Activated CD8-positive, alpha-beta T cell treated with anti-CD3 and anti-CD28 coated beads, Interleukin-2, amount 10 ng/mL, durations not matched to agents 7 days and 5 days (primary cell): ENCODE measurements at regions not wholly inside any gene's neighbourhood (a gene's known extent, or its start where the extent isn't known, plus 50 kb on each side); places are given as distances from the start of the nearest gene placed in this dataset.
"Not testable (repeated sequence)": the region's sequence is repeated elsewhere in the genome, so short reads cannot be mapped to it uniquely, and the experiment has no call there.

Source experiments
- ATAC-seq: fragments of 150-1000 bp; cut with Tn5 transposase; one replicate; pipeline ENCODE4 v1.10.0; 2021; ENCODE audit warnings: moderate library complexity
- CTCF ChIA-PET: fragments of 350-600 bp; sonication (Branson Sonifier 250); formaldehyde crosslinking; loops from one replicate; lab custom pipeline; 2021; ENCODE audit warnings: antibody characterized with exemption; lab: Charles Lee
- POLR2A ChIA-PET: fragments of 350-600 bp; sonication (Branson Sonifier 250); formaldehyde crosslinking; loops from one replicate; lab custom pipeline; 2021; ENCODE audit warnings: antibody characterized with exemption; lab: Charles Lee
- DNase-seq: peaks from one replicate; pipeline ENCODE4 v3.0.0-alpha.2; 2020
- H3K27ac Mint-ChIP-seq: one replicate; pipeline ENCODE4 v1.8.0; 2021; ENCODE audit warnings: mild to moderate bottlenecking, mixed read lengths
- H3K27me3 Mint-ChIP-seq: one replicate; pipeline ENCODE4 v1.8.0; 2021; ENCODE audit warnings: low read depth, mixed read lengths
- H3K36me3 Mint-ChIP-seq: one replicate; pipeline ENCODE4 v1.8.0; 2021; ENCODE audit warnings: low read depth, mixed read lengths
- H3K4me1 Mint-ChIP-seq: one replicate; pipeline ENCODE4 v1.8.0; 2021; ENCODE audit warnings: low read depth, mixed read lengths
- H3K4me3 Mint-ChIP-seq: one replicate; pipeline ENCODE4 v1.8.0; 2021; ENCODE audit warnings: mild to moderate bottlenecking, mixed read lengths
- H3K9me3 Mint-ChIP-seq: one replicate; pipeline ENCODE4 v1.8.0; 2022; ENCODE audit warnings: mixed read lengths; ENCODE audit not compliant: insufficient read depth

- no peaks in the 10 kb centered on the region for H3K9me3 Mint-ChIP-seq
- H3K27ac Mint-ChIP-seq = peak overlapping the region; percentile 83
- H3K4me1 Mint-ChIP-seq = peaks cover 13% of the 10 kb centered on the region
- DNase-seq (no peak), ATAC-seq (no peak)
- peaks cover 18% of the 10 kb centered on the region for H3K27me3 Mint-ChIP-seq
- H3K4me3 Mint-ChIP-seq = peak overlapping the region; percentile 25
- POLR2A ChIA-PET = interaction anchor here (0.8 to 2.0 kb wide), 4 partner anchors 10 to 676 kb away, joined by 3 to 7 read pairs (median 4); no protein-coding TSS in a partner anchor
- H3K36me3 Mint-ChIP-seq = peaks cover 7% of the 10 kb centered on the region
- CTCF ChIA-PET = interaction anchor here (4.3 to 6.2 kb wide), 2 partner anchors 11 to 16 kb away, joined by 39 to 54 read pairs; no protein-coding TSS in a partner anchor
Measured at GRCh38 chr14:21863289-21863688, 189.7 kb upstream of the OR4E1 start.

- DNase-seq (no peak), ATAC-seq (peak; percentile 41)
- CTCF ChIA-PET = interaction anchor here (0.8 to 6.2 kb wide), 15 partner anchors 8 to 878 kb away, joined by 3 to 54 read pairs (median 4); no protein-coding TSS in a partner anchor
- Mint-ChIP-seq H3K4me3 (peak overlapping the region; percentile 64), H3K4me1 (peaks cover 4% of the 10 kb centered on the region), H3K27me3 (peaks cover 21% of the 10 kb centered on the region), H3K9me3 (no peaks in the 10 kb centered on the region), H3K27ac (peak overlapping the region; percentile 77), H3K36me3 (peaks cover 10% of the 10 kb centered on the region)
- POLR2A ChIA-PET = interaction anchor here (0.6 to 1.8 kb wide), 13 partner anchors 9 to 709 kb away, joined by 3 to 10 read pairs (median 4); no protein-coding TSS in a partner anchor
Measured at GRCh38 chr14:21861153-21861552, 187.5 kb upstream of the OR4E1 start.

- Mint-ChIP-seq H3K4me3 (peak overlapping the region; percentile 48), H3K27me3 (peaks cover 18% of the 10 kb centered on the region), H3K9me3 (no peaks in the 10 kb centered on the region), H3K4me1 (peaks cover 4% of the 10 kb centered on the region), H3K36me3 (peaks cover 10% of the 10 kb centered on the region), H3K27ac (peak overlapping the region; percentile 43)
- peak; percentile 65 for DNase-seq
- peak; percentile 44 for ATAC-seq
- ChIA-PET CTCF (interaction anchor here (0.9 to 6.2 kb wide), 15 partner anchors 8 to 719 kb away, joined by 3 to 54 read pairs (median 3); no protein-coding TSS in a partner anchor), POLR2A (interaction anchor here (1.1 to 1.8 kb wide), 3 partner anchors 8 to 675 kb away, joined by 3 to 9 read pairs (median 7); no protein-coding TSS in a partner anchor)
Measured at GRCh38 chr14:21860172-21860571, 186.6 kb upstream of the OR4E1 start.

- ATAC-seq = peak; percentile 38
- no peaks in the 10 kb centered on the region for H3K9me3 Mint-ChIP-seq
- peak overlapping the region; percentile 77 for H3K4me3 Mint-ChIP-seq
- peak overlapping the region; percentile 88 for H3K27ac Mint-ChIP-seq
- peaks cover 19% of the 10 kb centered on the region for H3K27me3 Mint-ChIP-seq
- ChIA-PET CTCF (interaction anchor here (1.1 to 2.8 kb wide), 23 partner anchors 9 to 831 kb away, joined by 3 to 39 read pairs (median 5); no protein-coding TSS in a partner anchor), POLR2A (interaction anchor here (0.6 to 2.4 kb wide), 12 partner anchors 8 to 709 kb away, joined by 3 to 9 read pairs (median 4); no protein-coding TSS in a partner anchor)
- H3K36me3 Mint-ChIP-seq = peaks cover 19% of the 10 kb centered on the region
- H3K4me1 Mint-ChIP-seq = peaks cover 13% of the 10 kb centered on the region
- no peak for DNase-seq
Measured at GRCh38 chr14:21852775-21853174, 179.2 kb upstream of the OR4E1 start.

- POLR2A ChIA-PET = interaction anchor here (0.7 to 2.4 kb wide), 15 partner anchors 9 to 710 kb away, joined by 3 to 9 read pairs (median 4); no protein-coding TSS in a partner anchor
- Mint-ChIP-seq H3K9me3 (no peaks in the 10 kb centered on the region), H3K27me3 (peaks cover 20% of the 10 kb centered on the region), H3K4me3 (peak overlapping the region; percentile 77), H3K36me3 (peaks cover 19% of the 10 kb centered on the region), H3K4me1 (peaks cover 13% of the 10 kb centered on the region), H3K27ac (peak overlapping the region; percentile 88)
- DNase-seq (peak; percentile 88), ATAC-seq (peak; percentile 71)
- CTCF ChIA-PET = interaction anchor here (0.6 to 2.8 kb wide), 49 partner anchors 9 to 1134 kb away, joined by 3 to 39 read pairs (median 4); no protein-coding TSS in a partner anchor
Measured at GRCh38 chr14:21852061-21852664, 178.5 kb upstream of the OR4E1 start.

GRCh38 chr14:21846902-21847301 is 173.3 kb upstream of the OR4E1 start:
- Mint-ChIP-seq H3K27ac (peak overlapping the region; percentile 68), H3K4me3 (peak overlapping the region; percentile 71), H3K36me3 (peaks cover 12% of the 10 kb centered on the region), H3K27me3 (peaks cover 33% of the 10 kb centered on the region)
- POLR2A ChIA-PET = interaction anchor here (0.7 to 2.3 kb wide), 7 partner anchors 15 to 723 kb away, joined by 3 to 7 read pairs (median 4); no protein-coding TSS in a partner anchor
- peak; percentile 51 for DNase-seq
- ATAC-seq = peak; percentile 63
- H3K4me1 Mint-ChIP-seq, H3K9me3 Mint-ChIP-seq: not testable (repeated sequence)
- CTCF ChIA-PET = interaction anchor here (0.7 to 6.3 kb wide), 10 partner anchors 10 to 723 kb away, joined by 3 to 54 read pairs (median 4); no protein-coding TSS in a partner anchor

- H3K9me3 Mint-ChIP-seq = no peaks in the 10 kb centered on the region
- peak; percentile 83 for ATAC-seq
- ChIA-PET POLR2A (interaction anchor here (0.7 to 2.3 kb wide), 7 partner anchors 15 to 724 kb away, joined by 3 to 7 read pairs (median 4); no protein-coding TSS in a partner anchor), CTCF (interaction anchor here (0.7 to 6.3 kb wide), 11 partner anchors 10 to 724 kb away, joined by 3 to 54 read pairs (median 4); no protein-coding TSS in a partner anchor)
- peak; percentile 77 for DNase-seq
- peaks cover 30% of the 10 kb centered on the region for H3K27me3 Mint-ChIP-seq
- H3K27ac Mint-ChIP-seq = peak overlapping the region; percentile 68
- peaks cover 12% of the 10 kb centered on the region for H3K36me3 Mint-ChIP-seq
- peaks cover 5% of the 10 kb centered on the region for H3K4me1 Mint-ChIP-seq
- H3K4me3 Mint-ChIP-seq = peak overlapping the region; percentile 71
Measured at GRCh38 chr14:21846227-21846885, 172.7 kb upstream of the OR4E1 start.

- H3K27me3 Mint-ChIP-seq = peaks cover 34% of the 10 kb centered on the region
- H3K4me1 Mint-ChIP-seq = peaks cover 2% of the 10 kb centered on the region
- peak overlapping the region; percentile 53 for H3K4me3 Mint-ChIP-seq
- H3K27ac Mint-ChIP-seq = peak overlapping the region; percentile 44
- ChIA-PET POLR2A (interaction anchor here (0.6 to 1.1 kb wide), 4 partner anchors 21 to 726 kb away, joined by 3 read pairs; no protein-coding TSS in a partner anchor), CTCF (interaction anchor here (0.7 to 1.4 kb wide), 6 partner anchors 15 to 729 kb away, joined by 3 to 10 read pairs (median 3); no protein-coding TSS in a partner anchor)
- ATAC-seq (peak; percentile 63), DNase-seq (no peak)
- no peaks in the 10 kb centered on the region for H3K36me3 Mint-ChIP-seq
- no peaks in the 10 kb centered on the region for H3K9me3 Mint-ChIP-seq
Measured at GRCh38 chr14:21840765-21841164, 167.1 kb upstream of the OR4E1 start.

- no peak overlapping the region for H3K4me3 Mint-ChIP-seq
- DNase-seq (no peak), ATAC-seq (no peak)
- H3K9me3 Mint-ChIP-seq = no peaks in the 10 kb centered on the region
- no peaks in the 10 kb centered on the region for H3K4me1 Mint-ChIP-seq
- POLR2A ChIA-PET = no interaction called here
- no peaks in the 10 kb centered on the region for H3K36me3 Mint-ChIP-seq
- CTCF ChIA-PET = interaction anchor here (0.7 kb wide), 1 partner anchor 18 kb away, joined by 5 read pairs; no protein-coding TSS in a partner anchor
- H3K27me3 Mint-ChIP-seq = peaks cover 26% of the 10 kb centered on the region
- no peak overlapping the region for H3K27ac Mint-ChIP-seq
Measured at GRCh38 chr14:21833836-21834235, 160.2 kb upstream of the OR4E1 start.

- ChIA-PET POLR2A (interaction anchor here (0.5 to 1.0 kb wide), 3 partner anchors 84 to 707 kb away, joined by 3 to 4 read pairs (median 3); no protein-coding TSS in a partner anchor), CTCF (interaction anchor here (0.8 to 2.8 kb wide), 12 partner anchors 10 to 745 kb away, joined by 3 to 23 read pairs (median 6); no protein-coding TSS in a partner anchor)
- Mint-ChIP-seq H3K4me1 (peaks cover 4% of the 10 kb centered on the region), H3K27me3 (peaks cover 32% of the 10 kb centered on the region), H3K9me3 (no peaks in the 10 kb centered on the region), H3K36me3 (no peaks in the 10 kb centered on the region), H3K4me3 (peak overlapping the region; percentile 35), H3K27ac (peak overlapping the region; percentile 31)
- ATAC-seq = no peak
- DNase-seq = no peak
Measured at GRCh38 chr14:21825845-21826244, 152.2 kb upstream of the OR4E1 start.
